HCT116 (cell line): ENCODE measurements at regions not wholly inside any gene's neighbourhood (a gene's known extent, or its start where the extent isn't known, plus 50 kb on each side); places are given as distances from the start of the nearest gene placed in this dataset.

ENCODE experiments used
- ATAC-seq: fragments of 200-7000 bp; cut with Tn5 transposase; 2 replicates; pipeline ENCODE4 v1.9.1; 2020; ENCODE audit warnings: mild to moderate bottlenecking, moderate library complexity
- BruUV-seq: library from RNA; stranded (reverse); fragments of 400-500 nt; replicated peaks from 2 replicates; lab custom pipeline; 2021; lab: Mats Ljungman, UMichigan
- CTCF ChIA-PET: fragments of 300-600 bp; sonication (Branson Sonifier 250); formaldehyde crosslinking; loops from one replicate; lab custom pipeline; 2021; ENCODE audit warnings: antibody characterized with exemption; lab: Charles Lee
- POLR2A ChIA-PET: fragments of 300-600, 350-600 bp; sonication (Branson Sonifier 250); formaldehyde crosslinking; loops from one replicate; lab custom pipeline; 2021; ENCODE audit warnings: antibody characterized with exemption; lab: Charles Lee
- RAD21 ChIA-PET, 2 experiments: fragments of 300-600 bp; sonication (Branson Sonifier 250); formaldehyde crosslinking; loops; one replicate each; lab custom pipeline; 2023; ENCODE audit warnings: low total read pairs in 2 of 2; ENCODE audit not compliant: uncharacterized antibody in 2 of 2, unreplicated experiment in 2 of 2, low non-redundant PET in 1 of 2; lab: Charles Lee
- DNase-seq: peaks from one replicate; pipeline ENCODE4 v3.0.0-alpha.2; 2010; ENCODE audit warnings: low read depth, low spot score
- H2AFZ ChIP-seq: fragments of 200-600 bp; shearing (Covaris generic), sonication (generic); 2 replicates; pipeline ENCODE4 v1.6.1; 2017; ENCODE audit warnings: low read depth, mixed run types, mixed read lengths, antibody characterized with exemption, low read length; ENCODE audit not compliant: poor library complexity, severe bottlenecking
- H3K27ac ChIP-seq: 2 replicates; pipeline ENCODE4 v1.5.1; 2012; ENCODE audit warnings: low read depth, low read length
- H3K27me3 ChIP-seq: fragments of 200-600 bp; sonication (generic); 2 replicates; pipeline ENCODE4 v1.6.1; 2016; ENCODE audit warnings: mixed run types, low read length, mixed read lengths; ENCODE audit not compliant: insufficient read depth
- H3K36me3 ChIP-seq, 2 experiments: fragments of 200-500 bp in 1 of 2; fragments of 200-600 bp in 1 of 2; sonication (Bioruptor generic) in 1 of 2; sonication (generic) in 1 of 2; 2 replicates each; pipeline versions ENCODE4 v1.5.1 to v1.6.1; 2014 to 2016; ENCODE audit warnings: low read length in 2 of 2, inconsistent platforms in 1 of 2, mixed read lengths in 1 of 2, mixed run types in 1 of 2; ENCODE audit not compliant: insufficient read depth in 2 of 2, control insufficient read depth in 1 of 2
- H3K4me1 ChIP-seq, 2 experiments: fragments of 200-600 bp in 1 of 2; sonication (generic) in 1 of 2; 2 replicates each; pipeline versions ENCODE4 v1.5.1 to v1.6.1; 2012 to 2017; ENCODE audit warnings: low read length in 2 of 2, inconsistent platforms in 1 of 2, mild to moderate bottlenecking in 1 of 2, mixed read lengths in 1 of 2, mixed run types in 1 of 2, moderate library complexity in 1 of 2; ENCODE audit not compliant: insufficient read depth in 2 of 2, control insufficient read depth in 1 of 2
- H3K4me2 ChIP-seq: fragments of 200-600 bp; sonication (generic); 2 replicates; pipeline ENCODE4 v1.6.1; 2017; ENCODE audit warnings: mixed run types, low read length, mixed read lengths
- H3K4me3 ChIP-seq, 2 experiments: fragments of 200-600 bp in 1 of 2; sonication (generic) in 1 of 2; replicated peaks in 1 of 2; 2 replicates each; pipeline ENCODE4 v1.5.1; 2011 to 2016; ENCODE audit warnings: low read length in 2 of 2, control low read depth in 1 of 2, low read depth in 1 of 2, mild to moderate bottlenecking in 1 of 2, mixed read lengths in 1 of 2, mixed run types in 1 of 2
- H3K79me2 ChIP-seq: fragments of 200-600 bp; sonication (generic); 2 replicates; pipeline ENCODE4 v1.6.1; 2017; ENCODE audit warnings: mild to moderate bottlenecking, mixed run types, low read length, moderate library complexity, mixed read lengths; ENCODE audit not compliant: insufficient read depth
- H3K9ac ChIP-seq: fragments of 200-600 bp; sonication (generic); 2 replicates; pipeline ENCODE4 v1.6.1; 2016; ENCODE audit warnings: low read length, mixed read lengths
- H3K9me2 ChIP-seq: fragments of 200-600 bp; sonication (generic), shearing (Covaris generic); 2 replicates; pipeline ENCODE4 v1.6.1; 2017; ENCODE audit warnings: mixed run types, mild to moderate bottlenecking, moderate library complexity; ENCODE audit not compliant: insufficient read depth
- H3K9me3 ChIP-seq, 2 experiments: fragments of 200-500 bp in 1 of 2; fragments of 200-600 bp in 1 of 2; sonication (Bioruptor generic) in 1 of 2; sonication (generic) in 1 of 2; 2 replicates each; pipeline ENCODE4 v1.6.1; 2014 to 2017; ENCODE audit warnings: low read length in 2 of 2, mixed read lengths in 2 of 2, inconsistent platforms in 1 of 2, low read depth in 1 of 2, mild to moderate bottlenecking in 1 of 2, mixed run types in 1 of 2, moderate library complexity in 1 of 2; ENCODE audit not compliant: control insufficient read depth in 1 of 2, insufficient read depth in 1 of 2
- H4K20me1 ChIP-seq: fragments of 200-600 bp; sonication (generic), shearing (Covaris generic); 2 replicates; pipeline ENCODE4 v1.6.1; 2017; ENCODE audit warnings: mixed run types, mild to moderate bottlenecking, moderate library complexity; ENCODE audit not compliant: insufficient read depth
- EZH2 ChIP-seq: fragments of 200-600 bp; sonication (generic); IDR thresholded peaks from 2 replicates; pipeline ENCODE4 v1.6.1; 2017; ENCODE audit warnings: antibody characterized with exemption, mixed run types
- JUND ChIP-seq: IDR thresholded peaks from 2 replicates; pipeline ENCODE4 v1.6.1; 2012
- POLR2A ChIP-seq: IDR thresholded peaks from 2 replicates; pipeline ENCODE4 v1.7.0; 2011; ENCODE audit warnings: borderline replicate concordance; ENCODE audit not compliant: insufficient read depth, insufficient read length; ENCODE audit errors: extremely low read depth
- intact Hi-C: fragments of 100-400 bp; cut with micrococcal nuclease; formaldehyde crosslinking; loops from 2 replicates; pipeline ENCODE4 v1.10.0; 2022
- TF ChIP-seq, protein P1 (sequence below): IDR thresholded peaks from 2 replicates; pipeline ENCODE4 v1.6.1; 2012; ENCODE audit warnings: low read depth
- TF ChIP-seq, protein P2 (sequence below): IDR thresholded peaks from 2 replicates; pipeline ENCODE4 v1.6.1; 2012

GRCh38 chr1:13948396-13948795, 248.4 kb downstream of the PRDM2 start (continued):
- TF ChIP-seq, protein P1, sequence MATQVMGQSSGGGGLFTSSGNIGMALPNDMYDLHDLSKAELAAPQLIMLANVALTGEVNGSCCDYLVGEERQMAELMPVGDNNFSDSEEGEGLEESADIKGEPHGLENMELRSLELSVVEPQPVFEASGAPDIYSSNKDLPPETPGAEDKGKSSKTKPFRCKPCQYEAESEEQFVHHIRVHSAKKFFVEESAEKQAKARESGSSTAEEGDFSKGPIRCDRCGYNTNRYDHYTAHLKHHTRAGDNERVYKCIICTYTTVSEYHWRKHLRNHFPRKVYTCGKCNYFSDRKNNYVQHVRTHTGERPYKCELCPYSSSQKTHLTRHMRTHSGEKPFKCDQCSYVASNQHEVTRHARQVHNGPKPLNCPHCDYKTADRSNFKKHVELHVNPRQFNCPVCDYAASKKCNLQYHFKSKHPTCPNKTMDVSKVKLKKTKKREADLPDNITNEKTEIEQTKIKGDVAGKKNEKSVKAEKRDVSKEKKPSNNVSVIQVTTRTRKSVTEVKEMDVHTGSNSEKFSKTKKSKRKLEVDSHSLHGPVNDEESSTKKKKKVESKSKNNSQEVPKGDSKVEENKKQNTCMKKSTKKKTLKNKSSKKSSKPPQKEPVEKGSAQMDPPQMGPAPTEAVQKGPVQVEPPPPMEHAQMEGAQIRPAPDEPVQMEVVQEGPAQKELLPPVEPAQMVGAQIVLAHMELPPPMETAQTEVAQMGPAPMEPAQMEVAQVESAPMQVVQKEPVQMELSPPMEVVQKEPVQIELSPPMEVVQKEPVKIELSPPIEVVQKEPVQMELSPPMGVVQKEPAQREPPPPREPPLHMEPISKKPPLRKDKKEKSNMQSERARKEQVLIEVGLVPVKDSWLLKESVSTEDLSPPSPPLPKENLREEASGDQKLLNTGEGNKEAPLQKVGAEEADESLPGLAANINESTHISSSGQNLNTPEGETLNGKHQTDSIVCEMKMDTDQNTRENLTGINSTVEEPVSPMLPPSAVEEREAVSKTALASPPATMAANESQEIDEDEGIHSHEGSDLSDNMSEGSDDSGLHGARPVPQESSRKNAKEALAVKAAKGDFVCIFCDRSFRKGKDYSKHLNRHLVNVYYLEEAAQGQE: no peak
- TF ChIP-seq, protein P2, sequence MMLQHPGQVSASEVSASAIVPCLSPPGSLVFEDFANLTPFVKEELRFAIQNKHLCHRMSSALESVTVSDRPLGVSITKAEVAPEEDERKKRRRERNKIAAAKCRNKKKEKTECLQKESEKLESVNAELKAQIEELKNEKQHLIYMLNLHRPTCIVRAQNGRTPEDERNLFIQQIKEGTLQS: no peak
- no peak for TF ChIP-seq EZH2

GRCh38 chr1:13948888-13949391, 249.0 kb downstream of the PRDM2 start:
- H3K9me2 ChIP-seq: no peaks in the 10 kb centered on the region
- H4K20me1 ChIP-seq: no peaks in the 10 kb centered on the region
- H3K27ac ChIP-seq: no peak overlapping the region
- H3K36me3 ChIP-seq: no peaks in the 10 kb centered on the region
- no peak overlapping the region for H3K4me2 ChIP-seq
- no peak for DNase-seq
- TF ChIP-seq JUND (no peak), POLR2A (no peak)
- no peaks in the 10 kb centered on the region; a peak in 1 of 4 replicates for H3K9me3 ChIP-seq
- RAD21 ChIA-PET: no interaction called here
- H3K4me3 ChIP-seq: no peak overlapping the region
- intact Hi-C loops: no loop called here
- H3K79me2 ChIP-seq: no peaks in the 10 kb centered on the region
- H3K4me1 ChIP-seq: no peaks in the 10 kb centered on the region
- H3K9ac ChIP-seq: no peak overlapping the region
- peaks cover 3% of the 10 kb centered on the region; the same call in 1 of the 2 replicates for H3K27me3 ChIP-seq
- CTCF ChIA-PET: no interaction called here
- no TSS peak for BruUV-seq
- ATAC-seq: no peak
- H2AFZ ChIP-seq: no peak overlapping the region
- POLR2A ChIA-PET: no interaction called here
